ENCODE measurements at regions not wholly inside any gene's neighbourhood (a gene's known extent, or its start where the extent isn't known, plus 50 kb on each side); places are given as distances from the start of the nearest gene placed in this dataset.

DNA sequence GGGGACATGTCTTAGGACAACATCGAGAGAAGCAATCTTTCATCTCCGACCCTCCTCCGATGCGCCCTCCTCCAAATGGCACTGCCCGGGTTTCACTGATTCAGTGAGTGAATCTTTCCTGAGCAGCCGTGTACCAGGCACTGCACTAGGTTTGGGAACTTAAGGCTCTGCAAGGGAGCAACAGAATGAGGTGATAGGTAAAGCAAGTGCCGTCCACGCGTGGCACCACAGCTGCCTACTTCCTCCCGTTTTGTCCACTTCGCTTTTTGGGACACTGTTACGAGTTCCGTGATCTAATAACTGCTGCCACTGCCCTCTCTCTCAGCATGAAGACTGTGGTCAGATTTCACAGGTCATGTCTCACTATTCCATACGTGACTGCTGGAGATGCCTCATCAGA, 131.0 kb downstream of the TEX29 start:
- TF ChIP-seq USF1 (CRISPR knock-in tag; IDR thresholded peaks at IDR 0.05): no peak
- TF ChIP-seq ATF6 (CRISPR knock-in tag; IDR thresholded peaks at IDR 0.05): no peak
- no peak for TF ChIP-seq NFATC4 (CRISPR knock-in tag; IDR thresholded peaks at IDR 0.05)
- TF ChIP-seq ZNF396 (CRISPR knock-in tag; IDR thresholded peaks at IDR 0.05; ENCODE audit: borderline replicate concordance): no peak
- TF ChIP-seq RELA (CRISPR knock-in tag; IDR thresholded peaks at IDR 0.05; ENCODE audit: borderline replicate concordance): no peak
- TF ChIP-seq ZNF532 (CRISPR knock-in tag; IDR thresholded peaks at IDR 0.05; ENCODE audit: borderline replicate concordance): no peak
- no peak for TF ChIP-seq MYBL2 (CRISPR knock-in tag; IDR thresholded peaks at IDR 0.05)
- TF ChIP-seq FOXP1 (CRISPR knock-in tag; IDR thresholded peaks at IDR 0.05; ENCODE audit: borderline replicate concordance): no peak
- TF ChIP-seq NR3C1 (CRISPR knock-in tag; conservative IDR thresholded peaks at IDR 0.05; ENCODE audit: low read depth): no peak
- no peak for TF ChIP-seq NFE2L1 (CRISPR knock-in tag; IDR thresholded peaks at IDR 0.05)
- TF ChIP-seq CTCF (IDR thresholded peaks at IDR 0.05): no peak
- no peak for TF ChIP-seq ZBTB21 (CRISPR knock-in tag; IDR thresholded peaks at IDR 0.05; ENCODE audit: borderline replicate concordance)
- POLR2A ChIA-PET: no interaction called here
- no peaks in the 10 kb centered on the region for H3K27me3 Mint-ChIP-seq (ENCODE audit: low read depth)
- DNase-seq (ENCODE audit: low spot score) (no peak), ATAC-seq (no peak)
- CTCF ChIA-PET: interaction anchor here (1.6 kb wide), 1 partner anchor 11 kb away, joined by 5 read pairs; no protein-coding TSS in a partner anchor
- peaks cover 9% of the 10 kb centered on the region for H3K36me3 Mint-ChIP-seq
- no peaks in the 10 kb centered on the region for H3K4me1 Mint-ChIP-seq
- H3K9me3 Mint-ChIP-seq: peaks cover 27% of the 10 kb centered on the region
- H3K4me3 Mint-ChIP-seq: no peak overlapping the region
- no peak overlapping the region for H3K27ac Mint-ChIP-seq

DNA sequence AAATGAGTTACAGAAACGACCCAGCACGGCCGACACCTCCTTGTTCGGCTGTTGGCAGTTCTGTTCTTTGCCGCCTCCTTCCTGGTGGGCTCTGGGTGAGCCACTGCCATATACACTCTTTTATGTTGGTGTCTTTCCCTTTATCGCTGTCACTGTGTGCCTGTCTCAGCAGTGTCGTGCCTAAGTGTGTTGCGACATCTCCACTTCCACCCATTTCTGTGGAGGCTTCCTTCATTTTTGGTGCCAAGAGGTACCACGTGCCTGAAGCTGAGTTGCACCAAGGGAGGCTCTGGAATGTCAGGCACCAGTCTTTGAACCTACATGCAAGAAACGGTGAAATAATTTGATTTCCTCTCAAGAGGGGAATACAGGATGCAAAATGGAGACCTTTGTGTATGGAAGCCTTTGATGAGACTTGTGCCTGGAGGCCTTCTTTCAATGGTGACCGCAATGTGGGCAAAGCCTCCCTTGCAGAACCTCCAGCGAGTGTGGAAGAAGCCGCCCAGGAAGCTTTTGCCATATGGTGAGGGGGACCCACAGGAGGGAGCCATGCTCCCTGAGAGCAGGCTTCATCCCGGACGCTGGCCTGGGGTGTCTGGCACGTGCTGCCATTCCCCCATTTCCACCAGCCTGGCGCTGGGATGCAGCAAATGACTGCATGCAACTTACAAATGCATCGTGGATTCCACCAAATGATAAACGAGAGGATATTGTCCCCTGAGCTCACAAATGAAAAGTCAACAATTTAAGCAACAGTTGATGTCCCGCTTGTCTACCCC, 136.2 kb downstream of the TEX29 start:
- Mint-ChIP-seq H3K36me3 (peaks cover 4% of the 10 kb centered on the region), H3K9me3 (peaks cover 25% of the 10 kb centered on the region), H3K4me1 (no peaks in the 10 kb centered on the region), H3K27me3 (ENCODE audit: low read depth) (peaks cover 3% of the 10 kb centered on the region; the same call in 1 of the 2 replicates), H3K27ac (no peak overlapping the region), H3K4me3 (no peak overlapping the region)
- TF ChIP-seq CTCF (IDR thresholded peaks at IDR 0.05) (no peak), USF2 (CRISPR knock-in tag; IDR thresholded peaks at IDR 0.05) (no peak), SOX15 (CRISPR knock-in tag; IDR thresholded peaks at IDR 0.05) (no peak), NFE2L1 (CRISPR knock-in tag; IDR thresholded peaks at IDR 0.05) (no peak), KAT7 (CRISPR knock-in tag; IDR thresholded peaks at IDR 0.05; ENCODE audit: borderline replicate concordance) (no peak), FOXJ3 (CRISPR knock-in tag; IDR thresholded peaks at IDR 0.05; ENCODE audit: borderline replicate concordance) (no peak), ZNF396 (CRISPR knock-in tag; IDR thresholded peaks at IDR 0.05; ENCODE audit: borderline replicate concordance) (no peak), E2F4 (CRISPR knock-in tag; IDR thresholded peaks at IDR 0.05; ENCODE audit: borderline replicate concordance, low read depth) (no peak)
- TF ChIP-seq, protein P1, sequence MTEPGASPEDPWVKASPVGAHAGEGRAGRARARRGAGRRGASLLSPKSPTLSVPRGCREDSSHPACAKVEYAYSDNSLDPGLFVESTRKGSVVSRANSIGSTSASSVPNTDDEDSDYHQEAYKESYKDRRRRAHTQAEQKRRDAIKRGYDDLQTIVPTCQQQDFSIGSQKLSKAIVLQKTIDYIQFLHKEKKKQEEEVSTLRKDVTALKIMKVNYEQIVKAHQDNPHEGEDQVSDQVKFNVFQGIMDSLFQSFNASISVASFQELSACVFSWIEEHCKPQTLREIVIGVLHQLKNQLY (CRISPR knock-in tag; IDR thresholded peaks at IDR 0.05): no peak
- DNase-seq (ENCODE audit: low spot score): no peak
- ATAC-seq: no peak
- ChIA-PET POLR2A (no interaction called here), CTCF (interaction anchor here (1.4 kb wide), 1 partner anchor 27 kb away, joined by 3 read pairs; no protein-coding TSS in a partner anchor)

Measured in WTC11 (cell line).